NB4 (cell line): ENCODE measurements at regions not wholly inside any gene's neighbourhood (a gene's known extent, or its start where the extent isn't known, plus 50 kb on each side); places are given as distances from the start of the nearest gene placed in this dataset.
"Not testable (repeated sequence)": the region's sequence is repeated elsewhere in the genome, so short reads cannot be mapped to it uniquely, and the experiment has no call there.

Experiments used
- POLR2A ChIP-seq: IDR thresholded peaks from 2 replicates; pipeline ENCODE4 v1.6.1; 2011; ENCODE audit warnings: mild to moderate bottlenecking; ENCODE audit not compliant: insufficient read length; ENCODE audit errors: extremely low read depth
- TF ChIP-seq, protein P1 (sequence below): IDR thresholded peaks from one replicate; pipeline ENCODE4 v1.5.1; 2012; ENCODE audit warnings: low read depth, low read length

DNA sequence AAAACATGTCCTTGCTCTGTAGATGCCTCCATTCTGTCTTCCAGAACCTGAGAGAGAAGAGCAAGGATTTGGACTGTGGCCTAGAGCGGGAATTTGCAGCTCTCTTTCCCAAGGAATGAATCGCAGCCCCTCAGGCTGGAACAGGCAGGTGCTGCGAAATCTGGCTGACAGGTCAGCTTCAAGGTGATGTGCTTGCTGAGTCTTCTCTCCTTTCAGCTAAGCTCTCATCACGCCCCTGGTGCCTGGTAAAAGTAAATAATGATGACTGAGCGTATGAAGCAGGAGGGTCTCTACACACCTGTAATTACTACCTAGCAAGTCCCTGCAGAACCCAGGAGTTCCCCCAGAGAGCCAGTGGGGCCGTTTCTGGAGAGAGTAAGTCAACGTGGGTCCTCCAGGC lies 204.3 kb upstream of the IRF2BP2 start:
- TF ChIP-seq, protein P1, sequence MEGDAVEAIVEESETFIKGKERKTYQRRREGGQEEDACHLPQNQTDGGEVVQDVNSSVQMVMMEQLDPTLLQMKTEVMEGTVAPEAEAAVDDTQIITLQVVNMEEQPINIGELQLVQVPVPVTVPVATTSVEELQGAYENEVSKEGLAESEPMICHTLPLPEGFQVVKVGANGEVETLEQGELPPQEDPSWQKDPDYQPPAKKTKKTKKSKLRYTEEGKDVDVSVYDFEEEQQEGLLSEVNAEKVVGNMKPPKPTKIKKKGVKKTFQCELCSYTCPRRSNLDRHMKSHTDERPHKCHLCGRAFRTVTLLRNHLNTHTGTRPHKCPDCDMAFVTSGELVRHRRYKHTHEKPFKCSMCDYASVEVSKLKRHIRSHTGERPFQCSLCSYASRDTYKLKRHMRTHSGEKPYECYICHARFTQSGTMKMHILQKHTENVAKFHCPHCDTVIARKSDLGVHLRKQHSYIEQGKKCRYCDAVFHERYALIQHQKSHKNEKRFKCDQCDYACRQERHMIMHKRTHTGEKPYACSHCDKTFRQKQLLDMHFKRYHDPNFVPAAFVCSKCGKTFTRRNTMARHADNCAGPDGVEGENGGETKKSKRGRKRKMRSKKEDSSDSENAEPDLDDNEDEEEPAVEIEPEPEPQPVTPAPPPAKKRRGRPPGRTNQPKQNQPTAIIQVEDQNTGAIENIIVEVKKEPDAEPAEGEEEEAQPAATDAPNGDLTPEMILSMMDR, result not testable (repeated sequence)
- not testable (repeated sequence) for TF ChIP-seq POLR2A
